ENCODE measurements at regions not wholly inside any gene's neighbourhood (a gene's known extent, or its start where the extent isn't known, plus 50 kb on each side); places are given as distances from the start of the nearest gene placed in this dataset.

GRCh38 chr6:48777411-48777810, 666.4 kb upstream of the PTCHD4 start:
- H3K27ac ChIP-seq = no peak overlapping the region
- DNase-seq = no peak
- H3K9me3 ChIP-seq (ENCODE audit: severe bottlenecking) = no peaks in the 10 kb centered on the region
- no peak overlapping the region for H3K4me3 ChIP-seq (ENCODE audit: low read depth, low read length)
- TF ChIP-seq CTCF (IDR thresholded peaks at IDR 0.05; ENCODE audit: low read depth, low read length) = no peak
- no peaks in the 10 kb centered on the region for H3K36me3 ChIP-seq
- no peaks in the 10 kb centered on the region for H3K27me3 ChIP-seq (ENCODE audit: insufficient read depth, low read depth, severe bottlenecking)

GRCh38 chr6:48775157-48775556, 664.2 kb upstream of the PTCHD4 start:
- Histone ChIP-seq H3K4me3 (ENCODE audit: low read depth, low read length) (no peak overlapping the region), H3K36me3 (no peaks in the 10 kb centered on the region), H3K9me3 (ENCODE audit: severe bottlenecking) (no peaks in the 10 kb centered on the region), H3K27me3 (ENCODE audit: insufficient read depth, low read depth, severe bottlenecking) (no peaks in the 10 kb centered on the region), H3K27ac (no peak overlapping the region)
- DNase-seq = no peak
- TF ChIP-seq CTCF (IDR thresholded peaks at IDR 0.05; ENCODE audit: low read depth, low read length) = no peak

- Histone ChIP-seq H3K4me3 (ENCODE audit: low read depth, low read length) (no peak overlapping the region), H3K27me3 (ENCODE audit: insufficient read depth, low read depth, severe bottlenecking) (no peaks in the 10 kb centered on the region), H3K9me3 (ENCODE audit: severe bottlenecking) (no peaks in the 10 kb centered on the region), H3K27ac (no peak overlapping the region), H3K36me3 (no peaks in the 10 kb centered on the region)
- no peak for TF ChIP-seq CTCF (IDR thresholded peaks at IDR 0.05; ENCODE audit: low read depth, low read length)
- no peak for DNase-seq
Observed at GRCh38 chr6:48774276-48774675, 663.3 kb upstream of the PTCHD4 start.

GRCh38 chr6:48766349-48766748, 655.4 kb upstream of the PTCHD4 start:
- Histone ChIP-seq H3K27ac (no peak overlapping the region), H3K27me3 (ENCODE audit: insufficient read depth, low read depth, severe bottlenecking) (no peaks in the 10 kb centered on the region), H3K36me3 (no peaks in the 10 kb centered on the region), H3K4me3 (ENCODE audit: low read depth, low read length) (no peak overlapping the region), H3K9me3 (ENCODE audit: severe bottlenecking) (no peaks in the 10 kb centered on the region)
- DNase-seq = no peak
- TF ChIP-seq CTCF (IDR thresholded peaks at IDR 0.05; ENCODE audit: low read depth, low read length) = no peak

- peak; percentile 53 for TF ChIP-seq CTCF (IDR thresholded peaks at IDR 0.05; ENCODE audit: low read depth, low read length)
- no peaks in the 10 kb centered on the region for H3K36me3 ChIP-seq
- no peak overlapping the region for H3K4me3 ChIP-seq (ENCODE audit: low read depth, low read length)
- peak; percentile 86 for DNase-seq
- H3K27ac ChIP-seq = no peak overlapping the region
- H3K27me3 ChIP-seq (ENCODE audit: insufficient read depth, low read depth, severe bottlenecking) = no peaks in the 10 kb centered on the region
- no peaks in the 10 kb centered on the region for H3K9me3 ChIP-seq (ENCODE audit: severe bottlenecking)
Observed at GRCh38 chr6:48765352-48765961, 654.5 kb upstream of the PTCHD4 start.

Data from WERI-Rb-1 (cell line).